IMR-90 (cell line): ENCODE measurements at regions not wholly inside any gene's neighbourhood (a gene's known extent, or its start where the extent isn't known, plus 50 kb on each side); places are given as distances from the start of the nearest gene placed in this dataset.

Source experiments
- ATAC-seq: fragments of 200-7000 bp; cut with Tn5 transposase; 2 replicates; pipeline ENCODE4 v1.9.1; 2020; ENCODE audit warnings: low read depth, mild to moderate bottlenecking, moderate library complexity
- BruUV-seq: library from RNA; stranded (reverse); fragments of 400-500 nt; replicated peaks from 2 replicates; lab custom pipeline; 2021; lab: Mats Ljungman, UMichigan
- CTCF ChIA-PET: fragments of 300-600 bp; formaldehyde crosslinking; extraction: SDS; loops from one replicate; lab custom pipeline; 2021; ENCODE audit warnings: antibody characterized with exemption; lab: Yijun Ruan, JAX
- POLR2A ChIA-PET: fragments of 300-600 bp; sonication (Branson Sonifier 250); formaldehyde crosslinking; loops from one replicate; lab custom pipeline; 2022; ENCODE audit warnings: antibody characterized with exemption; ENCODE audit not compliant: unreplicated experiment; lab: Charles Lee
- DNase-seq: peaks from one replicate; pipeline ENCODE4 v3.0.0; 2013
- H2AFZ ChIP-seq: replicated peaks from 2 replicates; pipeline ENCODE3; 2013; ENCODE audit warnings: low read length, mild to moderate bottlenecking; ENCODE audit not compliant: poor library complexity
- H2AK5ac ChIP-seq: 2 replicates; pipeline ENCODE4 v1.6.1; 2013; ENCODE audit warnings: low read depth, low read length, inconsistent platforms
- H2AK9ac ChIP-seq: replicated peaks from 2 replicates; pipeline ENCODE3; 2013; ENCODE audit warnings: mild to moderate bottlenecking, low read depth, low read length, moderate library complexity; ENCODE audit not compliant: poor library complexity
- H2BK120ac ChIP-seq: 2 replicates; pipeline ENCODE4 v1.6.1; 2013; ENCODE audit warnings: low read depth, low read length, inconsistent platforms
- H2BK15ac ChIP-seq: 3 replicates; pipeline ENCODE4 v1.6.1; 2013; ENCODE audit warnings: low read depth, low read length, inconsistent platforms
- H2BK20ac ChIP-seq: 2 replicates; pipeline ENCODE4 v1.6.1; 2013; ENCODE audit warnings: low read depth, mild to moderate bottlenecking, inconsistent platforms, low read length, moderate library complexity
- H2BK5ac ChIP-seq: 2 replicates; pipeline ENCODE4 v1.6.1; 2013; ENCODE audit warnings: mild to moderate bottlenecking, low read depth, low read length, inconsistent platforms; ENCODE audit not compliant: poor library complexity, severe bottlenecking
- H3K14ac ChIP-seq: replicated peaks from 2 replicates; pipeline ENCODE4 v1.6.1; 2013; ENCODE audit warnings: low read depth, low read length, inconsistent platforms
- H3K18ac ChIP-seq: 2 replicates; pipeline ENCODE4 v1.6.1; 2013; ENCODE audit warnings: low read depth, low read length, control low read depth
- H3K23ac ChIP-seq: 2 replicates; pipeline ENCODE4 v1.6.1; 2013; ENCODE audit warnings: low read depth, low read length, inconsistent platforms
- H3K27ac ChIP-seq: 2 replicates; pipeline ENCODE4 v1.5.1; 2013; ENCODE audit warnings: mild to moderate bottlenecking, control low read depth, low read length; ENCODE audit not compliant: insufficient read depth
- H3K27me3 ChIP-seq: 2 replicates; pipeline ENCODE4 v1.6.1; 2013; ENCODE audit warnings: low read length; ENCODE audit not compliant: control insufficient read depth, insufficient read depth
- H3K36me3 ChIP-seq: 2 replicates; pipeline ENCODE4 v1.6.1; 2013; ENCODE audit warnings: low read length, mixed read lengths; ENCODE audit not compliant: control insufficient read depth, insufficient read depth
- H3K4ac ChIP-seq: 2 replicates; pipeline ENCODE4 v1.6.1; 2013; ENCODE audit warnings: low read depth, low read length, inconsistent platforms
- H3K4me1 ChIP-seq: 2 replicates; pipeline ENCODE4 v1.6.1; 2013; ENCODE audit warnings: low read length, mixed read lengths; ENCODE audit not compliant: control insufficient read depth, insufficient read depth
- H3K4me2 ChIP-seq: 2 replicates; pipeline ENCODE4 v1.6.1; 2013; ENCODE audit warnings: low read depth, mild to moderate bottlenecking, control low read depth, low read length, moderate library complexity
- H3K4me3 ChIP-seq: 2 replicates; pipeline ENCODE4 v1.5.1; 2013; ENCODE audit warnings: low read depth, mild to moderate bottlenecking, control low read depth, low read length, moderate library complexity; ENCODE audit not compliant: insufficient read depth
- H3K56ac ChIP-seq: 2 replicates; pipeline ENCODE4 v1.6.1; 2013; ENCODE audit warnings: low read length, inconsistent platforms; ENCODE audit not compliant: insufficient read depth; ENCODE audit errors: extremely low read depth
- H3K79me1 ChIP-seq, 2 experiments: 2 replicates each; pipeline ENCODE4 v1.6.1; 2013; ENCODE audit warnings: low read length in 2 of 2, inconsistent platforms in 1 of 2, low read depth in 1 of 2
- H3K9ac ChIP-seq: 2 replicates; pipeline ENCODE4 v1.6.1; 2013; ENCODE audit warnings: low read depth, low read length, control low read depth
- H3K9me1 ChIP-seq: 2 replicates; pipeline ENCODE4 v1.6.1; 2013; ENCODE audit warnings: low read length, inconsistent platforms; ENCODE audit not compliant: insufficient read depth
- H3K9me3 ChIP-seq: 2 replicates; pipeline ENCODE4 v1.6.1; 2013; ENCODE audit warnings: low read length; ENCODE audit not compliant: control insufficient read depth, insufficient read depth
- H4K20me1 ChIP-seq: 2 replicates; pipeline ENCODE4 v1.6.1; 2013; ENCODE audit warnings: low read length, inconsistent platforms; ENCODE audit not compliant: insufficient read depth
- H4K5ac ChIP-seq: 2 replicates; pipeline ENCODE4 v1.6.1; 2013; ENCODE audit warnings: mild to moderate bottlenecking, low read depth, low read length, control low read depth
- H4K8ac ChIP-seq, 2 experiments: 2 replicates each; pipeline ENCODE4 v1.6.1; 2013; ENCODE audit warnings: low read depth in 2 of 2, low read length in 2 of 2, control low read depth in 1 of 2, inconsistent platforms in 1 of 2
- H4K91ac ChIP-seq: 2 replicates; pipeline ENCODE4 v1.6.1; 2013; ENCODE audit warnings: low read depth, low read length, inconsistent platforms; ENCODE audit not compliant: insufficient read depth
- CEBPB ChIP-seq: IDR thresholded peaks from 2 replicates; pipeline ENCODE4 v1.6.1; 2012; ENCODE audit warnings: low read depth, low read length, improper control_type of control experiment
- RAD21 ChIP-seq: IDR thresholded peaks from 2 replicates; pipeline ENCODE4 v1.6.1; 2012; ENCODE audit warnings: low read length, improper control_type of control experiment
- RCOR1 ChIP-seq: IDR thresholded peaks from 2 replicates; pipeline ENCODE4 v1.6.1; 2012; ENCODE audit warnings: mild to moderate bottlenecking, low read length, improper control_type of control experiment; ENCODE audit not compliant: insufficient replicate concordance
- RFX5 ChIP-seq: IDR thresholded peaks from 2 replicates; pipeline ENCODE4 v1.8.0; 2012; ENCODE audit warnings: low read depth, mild to moderate bottlenecking, low read length, moderate library complexity
- WGBS, 2 experiments: methylation state at CpG; one replicate each; pipeline versions ENCODE4 v1.1.5 to v1.1.7; 2013; ENCODE audit warnings: missing lambda C conversion rate in 2 of 2; ENCODE audit not compliant: insufficient read length in 1 of 2; ENCODE audit errors: extremely low coverage in 2 of 2; 5-methylcytosine and 5-hydroxymethylcytosine counted together
- dilution Hi-C: fragments of 300-500 bp; cut with HindIII; formaldehyde crosslinking; loops from one replicate; pipeline ENCODE4 v1.14.3; 2018; ENCODE audit warnings: low sequenced_read_pairs; ENCODE audit not compliant: unreplicated experiment
- in situ Hi-C: fragments of 300-500 bp; cut with MboI; formaldehyde crosslinking; loops from 3 replicates; pipeline ENCODE4 v1.14.3; 2019; ENCODE audit warnings: low sequenced_read_pairs, inconsistent platforms, mixed read lengths
- intact Hi-C: fragments of 100-400 bp; cut with micrococcal nuclease; formaldehyde crosslinking; loops from 2 replicates; pipeline ENCODE4 v1.10.0; 2022

GRCh38 chr4:3364634-3365314 is 72.0 kb downstream of the RGS12 start:
- Histone ChIP-seq H3K56ac (no peak overlapping the region), H2AFZ (no peak overlapping the region), H3K4me1 (peaks cover 12% of the 10 kb centered on the region), H4K5ac (no peak overlapping the region), H3K23ac (no peak overlapping the region), H3K36me3 (no peaks in the 10 kb centered on the region), H3K4me2 (no peak overlapping the region), H2BK120ac (no peak overlapping the region), H3K9me3 (no peaks in the 10 kb centered on the region), H3K18ac (no peak overlapping the region), H4K20me1 (peaks cover 51% of the 10 kb centered on the region), H2BK15ac (no peak overlapping the region), H3K27me3 (no peaks in the 10 kb centered on the region), H3K79me1 (peaks cover 33 to 72% of the 10 kb centered on the region in 2 experiments), H2BK20ac (no peak overlapping the region), H3K9ac (no peak overlapping the region), H3K27ac (no peak overlapping the region), H2AK9ac (no peak overlapping the region), H3K9me1 (peaks cover 27% of the 10 kb centered on the region), H3K14ac (no peak overlapping the region), H3K4me3 (no peak overlapping the region), H2AK5ac (no peak overlapping the region), H4K91ac (no peak overlapping the region), H3K4ac (no peak overlapping the region), H2BK5ac (no peak overlapping the region), H4K8ac (no peak overlapping the region)
- intact Hi-C loops (no loop called here), dilution Hi-C loops (no loop called here), in situ Hi-C loops (no loop called here)
- DNase-seq, result no peak
- CTCF ChIA-PET, result no interaction called here
- no peak for ATAC-seq
- WGBS, 2 experiments, result 95% methylated on average over 8 of the region's 18 CpGs; no CpG with 5 or more reads in 1 of the 2 experiments
- no TSS peak for BruUV-seq
- TF ChIP-seq RCOR1 (no peak), RFX5 (no peak), CEBPB (no peak), RAD21 (no peak)
- POLR2A ChIA-PET, result no interaction called here
